A673 (cell line): ENCODE measurements at regions not wholly inside any gene's neighbourhood (a gene's known extent, or its start where the extent isn't known, plus 50 kb on each side); places are given as distances from the start of the nearest gene placed in this dataset.

Source experiments
- BruUV-seq: library from RNA; stranded (reverse); fragments of 400-500 nt; replicated peaks from 2 replicates; lab custom pipeline; 2021; lab: Mats Ljungman, UMichigan
- CTCF ChIA-PET: fragments of 300-600 bp; sonication (Branson Sonifier 250); formaldehyde crosslinking; loops from one replicate; lab custom pipeline; 2022; ENCODE audit warnings: antibody characterized with exemption; lab: Charles Lee
- POLR2A ChIA-PET: fragments of 300-600 bp; sonication (Branson Sonifier 250); formaldehyde crosslinking; loops from one replicate; lab custom pipeline; 2022; ENCODE audit warnings: antibody characterized with exemption; ENCODE audit not compliant: low non-redundant PET; lab: Charles Lee
- DNase-seq: peaks from one replicate; pipeline ENCODE4 v3.0.0-alpha.2; 2015; ENCODE audit warnings: low spot score
- H3K27ac ChIP-seq: fragments of 200-600 bp; sonication (generic); 2 replicates; pipeline ENCODE4 v1.5.1; 2016; ENCODE audit warnings: mixed run types, low read depth, mild to moderate bottlenecking, mixed read lengths, antibody characterized with exemption, low read length; ENCODE audit not compliant: poor library complexity, severe bottlenecking
- H3K27me3 ChIP-seq: fragments of 200-600 bp; sonication (generic); replicated peaks from 2 replicates; pipeline ENCODE4 v1.6.1; 2017; ENCODE audit warnings: mixed run types, low read depth, mild to moderate bottlenecking, mixed read lengths, antibody characterized with exemption, low read length; ENCODE audit not compliant: insufficient read depth, poor library complexity
- H3K36me3 ChIP-seq: fragments of 200-600 bp; sonication (generic); 2 replicates; pipeline ENCODE4 v1.6.1; 2016; ENCODE audit warnings: mixed run types, mild to moderate bottlenecking, mixed read lengths, antibody characterized with exemption, low read length; ENCODE audit not compliant: insufficient read depth, poor library complexity, severe bottlenecking
- H3K4me1 ChIP-seq: fragments of 200-600 bp; sonication (generic); 2 replicates; pipeline ENCODE4 v1.6.1; 2017; ENCODE audit warnings: mixed run types, mild to moderate bottlenecking, mixed read lengths, antibody characterized with exemption, low read length; ENCODE audit not compliant: insufficient read depth, poor library complexity, severe bottlenecking
- H3K4me3 ChIP-seq: fragments of 200-600 bp; sonication (generic); 2 replicates; pipeline ENCODE4 v1.5.1; 2016; ENCODE audit warnings: low read depth, mixed run types, mild to moderate bottlenecking, mixed read lengths, low read length; ENCODE audit not compliant: poor library complexity, severe bottlenecking
- H3K9me3 ChIP-seq: fragments of 200-600 bp; sonication (generic); 2 replicates; pipeline ENCODE4 v1.6.1; 2016; ENCODE audit warnings: mixed run types, low read depth, mild to moderate bottlenecking, mixed read lengths, antibody characterized with exemption, low read length; ENCODE audit not compliant: poor library complexity, severe bottlenecking
- CTCF ChIP-seq: fragments of 300-800, 200-600 bp; sonication (generic); conservative IDR thresholded peaks from 2 replicates; pipeline ENCODE4 v1.5.1; 2017; ENCODE audit warnings: low read depth, mild to moderate bottlenecking, antibody characterized with exemption, low read length, moderate library complexity, mixed read lengths
- EZH2 ChIP-seq: fragments of 200-600 bp; sonication (generic); IDR thresholded peaks from 2 replicates; pipeline ENCODE4 v1.6.1; 2017; ENCODE audit warnings: borderline replicate concordance, low read depth, mild to moderate bottlenecking, mixed read lengths, antibody characterized with exemption, low read length; ENCODE audit not compliant: poor library complexity, severe bottlenecking
- intact Hi-C: fragments of 100-400 bp; cut with micrococcal nuclease; formaldehyde crosslinking; loops from one replicate; pipeline ENCODE4 v1.10.0; 2022; ENCODE audit not compliant: unreplicated experiment

- ChIA-PET POLR2A (no interaction called here), CTCF (no interaction called here)
- no peak overlapping the region for H3K27ac ChIP-seq
- no peak overlapping the region for H3K4me3 ChIP-seq
- no TSS peak for BruUV-seq
- H3K36me3 ChIP-seq, result no peaks in the 10 kb centered on the region
- no peaks in the 10 kb centered on the region for H3K27me3 ChIP-seq
- no peaks in the 10 kb centered on the region for H3K9me3 ChIP-seq
- intact Hi-C loops, result no loop called here
- TF ChIP-seq EZH2 (no peak), CTCF (no peak)
- H3K4me1 ChIP-seq, result no peaks in the 10 kb centered on the region
- no peak for DNase-seq
These were observed 248.0 kb downstream of the TMEM114 start for GRCh38 chr16:8342276-8342675.

GRCh38 chr16:8330761-8331160 is 259.6 kb downstream of the TMEM114 start:
- TF ChIP-seq EZH2 (no peak), CTCF (no peak)
- Histone ChIP-seq H3K9me3 (no peaks in the 10 kb centered on the region), H3K27ac (no peak overlapping the region), H3K36me3 (no peaks in the 10 kb centered on the region), H3K27me3 (peaks cover 3% of the 10 kb centered on the region), H3K4me3 (no peak overlapping the region), H3K4me1 (no peaks in the 10 kb centered on the region)
- intact Hi-C loops, result no loop called here
- BruUV-seq, result no TSS peak
- no peak for DNase-seq
- POLR2A ChIA-PET, result no interaction called here
- CTCF ChIA-PET, result no interaction called here

GRCh38 chr16:8326232-8326631 is 264.1 kb downstream of the TMEM114 start:
- H3K27ac ChIP-seq, result no peak overlapping the region
- peaks cover 3% of the 10 kb centered on the region for H3K27me3 ChIP-seq
- no TSS peak for BruUV-seq
- ChIA-PET CTCF (no interaction called here), POLR2A (no interaction called here)
- H3K36me3 ChIP-seq, result no peaks in the 10 kb centered on the region
- no peak overlapping the region for H3K4me3 ChIP-seq
- intact Hi-C loops, result no loop called here
- no peaks in the 10 kb centered on the region for H3K9me3 ChIP-seq
- TF ChIP-seq CTCF, result no peak
- no peak for TF ChIP-seq EZH2
- no peaks in the 10 kb centered on the region for H3K4me1 ChIP-seq
- no peak for DNase-seq
